ENCODE measurements at regions not wholly inside any gene's neighbourhood (a gene's known extent, or its start where the extent isn't known, plus 50 kb on each side); places are given as distances from the start of the nearest gene placed in this dataset.
A peak's percentile ranks its signal among the peaks of the same experiment; 100 is the strongest.
"Not testable (repeated sequence)": the region's sequence is repeated elsewhere in the genome, so short reads cannot be mapped to it uniquely, and the experiment has no call there.

- DNase-seq (ENCODE audit: low read depth), result no peak
These were observed 378.8 kb upstream of the PODXL start for GRCh38 chr7:131935180-131935579.

- DNase-seq (ENCODE audit: low read depth), result no peak
These were observed 378.0 kb upstream of the PODXL start for GRCh38 chr7:131934452-131934851.

- DNase-seq (ENCODE audit: low read depth), result no peak
These were observed 377.4 kb upstream of the PODXL start for GRCh38 chr7:131933751-131934289.

GRCh38 chr7:131933219-131933618 is 376.8 kb upstream of the PODXL start:
- DNase-seq (ENCODE audit: low read depth), result not testable (repeated sequence)

- no peak for DNase-seq (ENCODE audit: low read depth)
These were observed 375.8 kb upstream of the PODXL start for GRCh38 chr7:131932271-131932670.

- DNase-seq (ENCODE audit: low read depth), result no peak
These were observed 374.9 kb upstream of the PODXL start for GRCh38 chr7:131931370-131931769.

- no peak for DNase-seq (ENCODE audit: low read depth)
These were observed 373.2 kb upstream of the PODXL start for GRCh38 chr7:131929632-131930031.

GRCh38 chr7:131927770-131928423 is 371.5 kb upstream of the PODXL start:
- DNase-seq (ENCODE audit: low read depth), result no peak

- DNase-seq (ENCODE audit: low read depth), result no peak
These were observed 369.2 kb upstream of the PODXL start for GRCh38 chr7:131925636-131926035.

GRCh38 chr7:131924857-131925256 is 368.4 kb upstream of the PODXL start:
- DNase-seq (ENCODE audit: low read depth), result no peak

GRCh38 chr7:131922948-131923347 is 366.5 kb upstream of the PODXL start:
- not testable (repeated sequence) for DNase-seq (ENCODE audit: low read depth)

- peak; percentile 6 for DNase-seq (ENCODE audit: low read depth)
These were observed 364.6 kb upstream of the PODXL start for GRCh38 chr7:131921016-131921415.

- DNase-seq (ENCODE audit: low read depth), result no peak
These were observed 363.7 kb upstream of the PODXL start for GRCh38 chr7:131919920-131920709.

GRCh38 chr7:131911112-131911511 is 354.7 kb upstream of the PODXL start:
- DNase-seq (ENCODE audit: low read depth), result no peak

GRCh38 chr7:131909151-131909768 is 352.8 kb upstream of the PODXL start:
- no peak for DNase-seq (ENCODE audit: low read depth)

GRCh38 chr7:131908714-131909113 is 352.3 kb upstream of the PODXL start:
- no peak for DNase-seq (ENCODE audit: low read depth)

- no peak for DNase-seq (ENCODE audit: low read depth)
These were observed 349.1 kb upstream of the PODXL start for GRCh38 chr7:131905471-131905973.

GRCh38 chr7:131904760-131905327 is 348.4 kb upstream of the PODXL start:
- no peak for DNase-seq (ENCODE audit: low read depth)

GRCh38 chr7:131903315-131903714 is 346.9 kb upstream of the PODXL start:
- no peak for DNase-seq (ENCODE audit: low read depth)

GRCh38 chr7:131900785-131901287 is 344.4 kb upstream of the PODXL start:
- DNase-seq (ENCODE audit: low read depth), result no peak

- DNase-seq (ENCODE audit: low read depth), result no peak
These were observed 343.0 kb upstream of the PODXL start for GRCh38 chr7:131899271-131900030.

All from non-pigmented ciliary epithelial cell (primary cell).